ENCODE measurements at regions not wholly inside any gene's neighbourhood (a gene's known extent, or its start where the extent isn't known, plus 50 kb on each side); places are given as distances from the start of the nearest gene placed in this dataset.

GRCh38 chr6:33950891-33951889 lies 147.4 kb upstream of the MLN start:
- no peak for DNase-seq (ENCODE audit: low read depth)

GRCh38 chr6:33950472-33950881 lies 146.7 kb upstream of the MLN start:
- no peak for DNase-seq (ENCODE audit: low read depth)

- no peak for DNase-seq (ENCODE audit: low read depth)
Observed at GRCh38 chr6:33949877-33950435, 146.2 kb upstream of the MLN start.

- no peak for DNase-seq (ENCODE audit: low read depth)
Observed at GRCh38 chr6:33949111-33949510, 145.3 kb upstream of the MLN start.

- no peak for DNase-seq (ENCODE audit: low read depth)
Observed at GRCh38 chr6:33947916-33948594, 144.3 kb upstream of the MLN start.

- DNase-seq (ENCODE audit: low read depth) = no peak
Observed at GRCh38 chr6:33947047-33947446, 143.2 kb upstream of the MLN start.

GRCh38 chr6:33945931-33946330 lies 142.1 kb upstream of the MLN start:
- DNase-seq (ENCODE audit: low read depth) = no peak

- no peak for DNase-seq (ENCODE audit: low read depth)
Observed at GRCh38 chr6:33944686-33945411, 141.0 kb upstream of the MLN start.

GRCh38 chr6:33936886-33937285 lies 133.1 kb upstream of the MLN start:
- DNase-seq (ENCODE audit: low read depth) = no peak

- no peak for DNase-seq (ENCODE audit: low read depth)
Observed at GRCh38 chr6:33935439-33936080, 131.8 kb upstream of the MLN start.

GRCh38 chr6:33934731-33935270 lies 131.0 kb upstream of the MLN start:
- DNase-seq (ENCODE audit: low read depth) = no peak

- DNase-seq (ENCODE audit: low read depth) = no peak
Observed at GRCh38 chr6:33933101-33933500, 129.3 kb upstream of the MLN start.

- no peak for DNase-seq (ENCODE audit: low read depth)
Observed at GRCh38 chr6:33931799-33932198, 128.0 kb upstream of the MLN start.

- DNase-seq (ENCODE audit: low read depth) = no peak
Observed at GRCh38 chr6:33929575-33930288, 125.9 kb upstream of the MLN start.

GRCh38 chr6:33927616-33928015 lies 123.8 kb upstream of the MLN start:
- no peak for DNase-seq (ENCODE audit: low read depth)

GRCh38 chr6:33927112-33927511 lies 123.3 kb upstream of the MLN start:
- no peak for DNase-seq (ENCODE audit: low read depth)

GRCh38 chr6:33926451-33926850 lies 122.6 kb upstream of the MLN start:
- no peak for DNase-seq (ENCODE audit: low read depth)

- DNase-seq (ENCODE audit: low read depth) = no peak
Observed at GRCh38 chr6:33925936-33926335, 122.1 kb upstream of the MLN start.

- DNase-seq (ENCODE audit: low read depth) = no peak
Observed at GRCh38 chr6:33925210-33925609, 121.4 kb upstream of the MLN start.

- no peak for DNase-seq (ENCODE audit: low read depth)
Observed at GRCh38 chr6:33924681-33925080, 120.9 kb upstream of the MLN start.
